PC-3 (cell line): ENCODE measurements at regions not wholly inside any gene's neighbourhood (a gene's known extent, or its start where the extent isn't known, plus 50 kb on each side); places are given as distances from the start of the nearest gene placed in this dataset.
"Not testable (repeated sequence)": the region's sequence is repeated elsewhere in the genome, so short reads cannot be mapped to it uniquely, and the experiment has no call there.

ENCODE experiments used
- EZH2phosphoT487 ChIP-seq: fragments of 300-600 bp; sonication (generic); IDR thresholded peaks from 2 replicates; pipeline ENCODE4 v1.6.1; 2018; ENCODE audit warnings: mild to moderate bottlenecking, antibody characterized with exemption, low read length, borderline replicate concordance
- TF ChIP-seq, protein P1 (sequence below): fragments of 300-600 bp; sonication (generic); conservative IDR thresholded peaks from 2 replicates; pipeline ENCODE4 v1.5.1; 2017; ENCODE audit warnings: antibody characterized with exemption, low read depth, mild to moderate bottlenecking, low read length

DNA sequence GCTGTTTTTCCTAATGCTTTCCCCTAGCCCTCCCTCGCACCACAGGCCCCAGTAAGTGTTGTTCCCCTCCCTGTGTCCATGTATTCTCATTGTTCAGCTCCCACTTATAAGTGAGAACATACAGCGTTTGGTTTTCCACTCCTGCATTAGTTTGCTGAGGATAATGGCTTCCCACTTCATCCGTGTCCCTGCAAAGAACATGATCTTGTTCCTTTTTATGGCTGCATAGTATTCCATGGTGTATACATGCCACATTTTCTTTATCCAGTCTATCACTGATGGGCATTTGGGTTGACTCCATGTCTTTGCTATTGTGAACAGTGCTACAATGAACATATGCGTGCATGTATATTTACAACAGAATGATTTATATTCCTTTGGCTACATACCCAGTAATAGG, 99.1 kb upstream of the CCDC28A start:
- TF ChIP-seq, protein P1, sequence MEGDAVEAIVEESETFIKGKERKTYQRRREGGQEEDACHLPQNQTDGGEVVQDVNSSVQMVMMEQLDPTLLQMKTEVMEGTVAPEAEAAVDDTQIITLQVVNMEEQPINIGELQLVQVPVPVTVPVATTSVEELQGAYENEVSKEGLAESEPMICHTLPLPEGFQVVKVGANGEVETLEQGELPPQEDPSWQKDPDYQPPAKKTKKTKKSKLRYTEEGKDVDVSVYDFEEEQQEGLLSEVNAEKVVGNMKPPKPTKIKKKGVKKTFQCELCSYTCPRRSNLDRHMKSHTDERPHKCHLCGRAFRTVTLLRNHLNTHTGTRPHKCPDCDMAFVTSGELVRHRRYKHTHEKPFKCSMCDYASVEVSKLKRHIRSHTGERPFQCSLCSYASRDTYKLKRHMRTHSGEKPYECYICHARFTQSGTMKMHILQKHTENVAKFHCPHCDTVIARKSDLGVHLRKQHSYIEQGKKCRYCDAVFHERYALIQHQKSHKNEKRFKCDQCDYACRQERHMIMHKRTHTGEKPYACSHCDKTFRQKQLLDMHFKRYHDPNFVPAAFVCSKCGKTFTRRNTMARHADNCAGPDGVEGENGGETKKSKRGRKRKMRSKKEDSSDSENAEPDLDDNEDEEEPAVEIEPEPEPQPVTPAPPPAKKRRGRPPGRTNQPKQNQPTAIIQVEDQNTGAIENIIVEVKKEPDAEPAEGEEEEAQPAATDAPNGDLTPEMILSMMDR = not testable (repeated sequence)
- TF ChIP-seq EZH2phosphoT487 = not testable (repeated sequence)
